ENCODE measurements at regions not wholly inside any gene's neighbourhood (a gene's known extent, or its start where the extent isn't known, plus 50 kb on each side); places are given as distances from the start of the nearest gene placed in this dataset.

DNA sequence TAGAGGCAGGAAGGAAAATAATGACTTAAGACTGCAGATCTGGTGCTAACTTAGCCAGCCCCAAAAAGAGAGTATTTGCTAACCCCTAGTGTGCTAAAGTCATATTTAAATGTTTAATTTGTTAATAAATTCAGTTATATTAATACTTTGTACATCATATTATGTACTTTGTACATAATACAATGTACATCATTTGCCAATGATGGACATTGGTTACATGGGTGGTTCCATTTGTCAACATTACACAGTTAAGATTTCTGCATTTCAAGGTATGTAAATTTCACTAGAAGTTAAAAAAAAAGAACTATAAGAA is 63.9 kb upstream of the PIM1 start:
- TF ChIP-seq, protein P1, sequence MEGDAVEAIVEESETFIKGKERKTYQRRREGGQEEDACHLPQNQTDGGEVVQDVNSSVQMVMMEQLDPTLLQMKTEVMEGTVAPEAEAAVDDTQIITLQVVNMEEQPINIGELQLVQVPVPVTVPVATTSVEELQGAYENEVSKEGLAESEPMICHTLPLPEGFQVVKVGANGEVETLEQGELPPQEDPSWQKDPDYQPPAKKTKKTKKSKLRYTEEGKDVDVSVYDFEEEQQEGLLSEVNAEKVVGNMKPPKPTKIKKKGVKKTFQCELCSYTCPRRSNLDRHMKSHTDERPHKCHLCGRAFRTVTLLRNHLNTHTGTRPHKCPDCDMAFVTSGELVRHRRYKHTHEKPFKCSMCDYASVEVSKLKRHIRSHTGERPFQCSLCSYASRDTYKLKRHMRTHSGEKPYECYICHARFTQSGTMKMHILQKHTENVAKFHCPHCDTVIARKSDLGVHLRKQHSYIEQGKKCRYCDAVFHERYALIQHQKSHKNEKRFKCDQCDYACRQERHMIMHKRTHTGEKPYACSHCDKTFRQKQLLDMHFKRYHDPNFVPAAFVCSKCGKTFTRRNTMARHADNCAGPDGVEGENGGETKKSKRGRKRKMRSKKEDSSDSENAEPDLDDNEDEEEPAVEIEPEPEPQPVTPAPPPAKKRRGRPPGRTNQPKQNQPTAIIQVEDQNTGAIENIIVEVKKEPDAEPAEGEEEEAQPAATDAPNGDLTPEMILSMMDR (IDR thresholded peaks at IDR 0.05; ENCODE audit: insufficient read depth, missing control alignments), result no peak
- FAIRE-seq (no peak), DNase-seq (ENCODE audit: insufficient read length, low spot score) (no peak)

DNA sequence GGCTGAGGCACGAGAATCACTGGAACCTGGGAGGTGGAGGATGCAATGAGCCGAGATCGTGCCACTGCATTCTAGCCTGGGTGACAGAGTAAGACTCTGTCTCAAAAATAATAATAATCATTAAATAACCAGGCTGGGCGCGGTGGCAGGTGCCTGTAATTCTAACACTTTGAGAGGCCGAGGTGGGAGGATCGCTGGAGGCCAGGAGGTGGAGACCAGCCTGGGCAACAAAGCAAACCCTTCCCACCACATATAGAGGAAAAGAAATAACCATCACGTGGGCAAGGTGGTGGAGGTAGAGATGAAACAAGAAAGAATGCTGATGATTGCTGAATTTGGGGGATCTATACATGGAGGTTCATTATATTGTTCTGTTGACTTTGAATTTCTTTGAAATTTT is 63.4 kb upstream of the PIM1 start:
- DNase-seq (ENCODE audit: insufficient read length, low spot score), result no peak
- TF ChIP-seq, protein P1 (IDR thresholded peaks at IDR 0.05; ENCODE audit: insufficient read depth, missing control alignments), result no peak
- no peak for FAIRE-seq

DNA sequence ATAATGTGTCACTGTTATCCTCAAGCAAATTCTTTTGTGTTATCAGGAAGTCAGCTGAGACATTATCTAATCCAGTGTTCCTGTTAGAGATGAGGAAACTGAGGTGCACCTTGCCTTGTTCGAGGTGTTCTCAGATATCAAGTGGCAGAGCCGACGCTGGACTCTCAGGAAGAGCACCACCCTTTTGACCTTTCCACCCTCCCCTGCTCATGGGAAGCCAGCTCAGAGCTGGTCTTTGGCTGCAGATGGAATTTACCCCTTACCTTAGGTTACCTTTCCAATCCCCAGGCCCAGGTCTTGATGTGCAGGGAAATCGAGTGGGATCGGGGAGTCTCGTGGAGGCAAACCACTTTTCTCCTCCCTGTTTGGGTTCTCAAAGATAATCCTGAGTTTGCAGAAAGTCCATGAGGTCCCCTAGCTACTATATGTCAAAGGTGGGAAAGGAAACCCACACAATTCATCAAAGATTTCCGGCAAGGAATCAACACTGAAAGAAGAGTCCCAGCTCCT is 62.9 kb upstream of the PIM1 start:
- FAIRE-seq (no peak), DNase-seq (ENCODE audit: insufficient read length, low spot score) (no peak)
- TF ChIP-seq, protein P1 (IDR thresholded peaks at IDR 0.05; ENCODE audit: insufficient read depth, missing control alignments), result no peak

DNA sequence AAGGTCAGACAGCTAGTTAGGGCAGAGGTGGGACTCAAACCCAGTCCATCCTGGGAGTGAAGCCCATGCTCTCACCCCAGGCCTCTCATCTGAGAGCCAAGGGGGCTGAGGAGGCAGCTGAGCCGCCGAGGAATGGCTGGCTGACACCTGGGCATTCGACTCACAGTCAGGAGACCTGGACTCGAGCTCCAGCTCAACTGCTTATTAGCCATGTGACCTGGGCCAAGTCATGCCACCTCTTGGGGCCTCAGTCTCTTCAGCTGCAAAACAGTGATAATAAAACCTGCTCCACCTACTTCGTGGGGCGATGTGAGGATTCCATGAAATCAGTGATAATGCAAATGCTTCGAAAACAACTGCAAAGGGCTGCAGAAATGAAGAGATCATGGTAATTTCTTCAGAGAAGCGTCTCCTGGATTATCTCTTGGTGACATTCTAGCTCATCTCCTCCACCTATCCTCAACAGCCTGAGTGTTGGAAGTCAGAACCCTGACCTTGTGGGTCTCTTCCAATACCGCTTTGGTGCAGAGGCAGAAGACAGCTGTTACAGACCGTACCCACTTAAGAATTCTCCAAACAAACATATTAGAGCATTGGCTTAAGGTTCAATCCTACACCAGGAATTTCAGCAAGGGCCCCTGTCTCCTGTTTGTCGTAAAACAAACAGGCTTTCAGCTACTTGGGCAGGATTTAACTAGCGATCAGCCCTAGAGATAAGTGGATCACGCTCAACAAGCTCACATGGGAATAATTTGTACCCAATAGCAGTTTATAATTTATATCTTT is 60.0 kb upstream of the PIM1 start:
- DNase-seq (ENCODE audit: insufficient read length, low spot score) (no peak), FAIRE-seq (no peak)
- TF ChIP-seq, protein P1 (IDR thresholded peaks at IDR 0.05; ENCODE audit: insufficient read depth, missing control alignments), result no peak

DNA sequence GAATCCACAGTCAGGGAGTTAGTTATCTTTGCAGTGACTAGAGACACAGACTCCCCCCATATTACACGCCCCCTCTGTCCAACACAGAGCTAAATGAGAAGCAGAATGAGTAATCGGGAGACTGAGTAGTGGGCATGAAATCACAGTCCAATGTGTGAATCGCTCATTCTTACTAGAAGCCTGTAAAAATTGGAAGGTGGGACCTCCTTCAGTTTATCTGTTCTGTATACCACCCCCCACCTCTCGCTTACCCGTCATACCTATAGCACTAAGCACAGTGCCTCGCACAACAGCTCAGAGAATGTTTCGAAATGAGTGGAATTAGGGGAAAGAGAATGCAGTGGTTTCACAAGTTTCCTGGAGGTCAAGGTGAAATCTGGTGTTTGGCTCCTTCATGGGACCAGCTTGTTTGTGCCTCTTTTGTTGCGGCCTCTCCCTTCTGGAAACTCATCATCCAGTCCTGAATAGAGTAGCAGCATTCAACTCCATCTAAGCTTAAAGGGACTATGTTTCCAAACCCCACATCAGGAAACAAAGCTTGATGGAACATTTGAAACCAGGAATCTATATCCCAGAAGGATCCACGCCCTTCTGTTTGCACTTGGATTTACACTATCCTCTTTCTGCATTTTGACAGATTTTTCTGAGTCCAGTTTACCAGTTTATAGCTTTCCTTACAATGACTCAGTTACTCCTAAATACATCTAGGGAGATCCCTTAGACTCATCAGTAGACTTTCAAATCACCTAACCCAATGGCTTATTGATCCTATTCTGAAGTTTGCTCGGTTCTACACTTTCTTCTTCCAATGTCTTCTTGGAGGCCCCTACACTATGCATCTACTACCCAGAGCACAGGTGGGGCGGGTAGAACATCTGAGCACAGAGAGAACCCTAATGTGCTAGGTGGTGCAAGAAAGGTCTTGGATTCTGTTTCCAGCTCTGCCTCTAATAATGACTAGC is 59.2 kb upstream of the PIM1 start:
- FAIRE-seq (no peak), DNase-seq (ENCODE audit: insufficient read length, low spot score) (no peak)
- TF ChIP-seq, protein P1 (IDR thresholded peaks at IDR 0.05; ENCODE audit: insufficient read depth, missing control alignments), result no peak

DNA sequence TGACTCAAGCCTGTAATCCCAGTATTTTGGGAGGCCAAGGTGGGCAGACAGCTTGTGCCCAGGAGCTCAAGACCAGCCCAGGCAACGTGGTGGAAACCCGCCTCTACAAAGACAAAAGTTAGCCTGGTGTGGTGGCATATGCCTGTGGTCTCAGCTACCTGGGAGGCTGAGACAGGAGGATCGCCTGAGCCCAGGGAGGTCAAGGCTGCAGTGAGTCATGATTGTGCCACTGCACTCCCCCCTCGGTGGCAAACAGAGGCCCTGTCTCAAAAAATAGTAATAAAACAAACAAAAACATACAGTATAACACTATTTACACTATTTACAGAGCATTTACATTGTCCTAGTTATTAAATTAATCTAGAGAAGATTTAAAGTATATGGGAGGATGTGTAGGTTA is 56.0 kb upstream of the PIM1 start:
- DNase-seq (ENCODE audit: insufficient read length, low spot score), result no peak
- TF ChIP-seq, protein P1 (IDR thresholded peaks at IDR 0.05; ENCODE audit: insufficient read depth, missing control alignments), result no peak
- FAIRE-seq, result no peak
